Thyroid gland (tissue), 4 donors: ENCODE measurements at regions not wholly inside any gene's neighbourhood (a gene's known extent, or its start where the extent isn't known, plus 50 kb on each side); places are given as distances from the start of the nearest gene placed in this dataset.

ENCODE experiments used
- POLR2A ChIP-seq, 2 donors: fragments of 450-650 bp; IDR thresholded peaks; one replicate each; pipeline ENCODE4 v1.6.1; 2017; ENCODE audit warnings: antibody characterized with exemption in 2 of 2, mild to moderate bottlenecking in 2 of 2, moderate library complexity in 1 of 2
- TF ChIP-seq, protein P1 (sequence below), 6 experiments: fragments of 200-600 bp in 3 of 6; fragments of 450-650 bp in 3 of 6; sonication (generic) in 3 of 6; IDR thresholded peaks; one replicate each; pipeline ENCODE4 v1.5.1; 2016 to 2019; ENCODE audit warnings: antibody characterized with exemption in 6 of 6, mild to moderate bottlenecking in 2 of 6, inconsistent platforms in 1 of 6, moderate library complexity in 1 of 6

DNA sequence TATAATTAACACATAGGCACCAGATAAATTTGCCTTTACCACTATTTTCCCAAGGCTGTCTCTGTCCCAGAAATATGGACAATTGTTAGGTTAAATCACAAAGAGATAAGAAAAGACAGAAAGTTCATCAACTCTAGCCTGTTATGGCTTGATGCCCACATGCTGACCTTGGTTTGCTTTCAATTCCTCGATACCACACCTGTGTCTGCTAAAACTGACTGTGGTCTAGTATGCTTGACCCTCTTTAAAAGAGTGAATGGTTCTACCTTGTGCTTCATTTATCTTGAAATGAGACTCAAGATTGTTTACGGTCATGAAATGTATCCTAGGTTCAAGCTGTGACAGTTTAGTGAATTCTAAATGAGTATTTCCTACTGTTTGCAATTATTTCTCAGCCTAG, 909.0 kb upstream of the LRRTM1 start:
- TF ChIP-seq, protein P1, sequence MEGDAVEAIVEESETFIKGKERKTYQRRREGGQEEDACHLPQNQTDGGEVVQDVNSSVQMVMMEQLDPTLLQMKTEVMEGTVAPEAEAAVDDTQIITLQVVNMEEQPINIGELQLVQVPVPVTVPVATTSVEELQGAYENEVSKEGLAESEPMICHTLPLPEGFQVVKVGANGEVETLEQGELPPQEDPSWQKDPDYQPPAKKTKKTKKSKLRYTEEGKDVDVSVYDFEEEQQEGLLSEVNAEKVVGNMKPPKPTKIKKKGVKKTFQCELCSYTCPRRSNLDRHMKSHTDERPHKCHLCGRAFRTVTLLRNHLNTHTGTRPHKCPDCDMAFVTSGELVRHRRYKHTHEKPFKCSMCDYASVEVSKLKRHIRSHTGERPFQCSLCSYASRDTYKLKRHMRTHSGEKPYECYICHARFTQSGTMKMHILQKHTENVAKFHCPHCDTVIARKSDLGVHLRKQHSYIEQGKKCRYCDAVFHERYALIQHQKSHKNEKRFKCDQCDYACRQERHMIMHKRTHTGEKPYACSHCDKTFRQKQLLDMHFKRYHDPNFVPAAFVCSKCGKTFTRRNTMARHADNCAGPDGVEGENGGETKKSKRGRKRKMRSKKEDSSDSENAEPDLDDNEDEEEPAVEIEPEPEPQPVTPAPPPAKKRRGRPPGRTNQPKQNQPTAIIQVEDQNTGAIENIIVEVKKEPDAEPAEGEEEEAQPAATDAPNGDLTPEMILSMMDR (IDR thresholded peaks at IDR 0.05), result no peak
- no peak for TF ChIP-seq POLR2A (IDR thresholded peaks at IDR 0.05)
